HCT116 (cell line): ENCODE measurements at regions not wholly inside any gene's neighbourhood (a gene's known extent, or its start where the extent isn't known, plus 50 kb on each side); places are given as distances from the start of the nearest gene placed in this dataset.

Source experiments
- ATAC-seq: fragments of 200-7000 bp; cut with Tn5 transposase; 2 replicates; pipeline ENCODE4 v1.9.1; 2020; ENCODE audit warnings: mild to moderate bottlenecking, moderate library complexity
- BruUV-seq: library from RNA; stranded (reverse); fragments of 400-500 nt; replicated peaks from 2 replicates; lab custom pipeline; 2021; lab: Mats Ljungman, UMichigan
- CTCF ChIA-PET: fragments of 300-600 bp; sonication (Branson Sonifier 250); formaldehyde crosslinking; loops from one replicate; lab custom pipeline; 2021; ENCODE audit warnings: antibody characterized with exemption; lab: Charles Lee
- POLR2A ChIA-PET: fragments of 300-600, 350-600 bp; sonication (Branson Sonifier 250); formaldehyde crosslinking; loops from one replicate; lab custom pipeline; 2021; ENCODE audit warnings: antibody characterized with exemption; lab: Charles Lee
- RAD21 ChIA-PET, 2 experiments: fragments of 300-600 bp; sonication (Branson Sonifier 250); formaldehyde crosslinking; loops; one replicate each; lab custom pipeline; 2023; ENCODE audit warnings: low total read pairs in 2 of 2; ENCODE audit not compliant: uncharacterized antibody in 2 of 2, unreplicated experiment in 2 of 2, low non-redundant PET in 1 of 2; lab: Charles Lee
- DNase-seq: peaks from one replicate; pipeline ENCODE4 v3.0.0-alpha.2; 2010; ENCODE audit warnings: low read depth, low spot score
- H2AFZ ChIP-seq: fragments of 200-600 bp; shearing (Covaris generic), sonication (generic); 2 replicates; pipeline ENCODE4 v1.6.1; 2017; ENCODE audit warnings: low read depth, mixed run types, mixed read lengths, antibody characterized with exemption, low read length; ENCODE audit not compliant: poor library complexity, severe bottlenecking
- H3K27ac ChIP-seq: 2 replicates; pipeline ENCODE4 v1.5.1; 2012; ENCODE audit warnings: low read depth, low read length
- H3K27me3 ChIP-seq: fragments of 200-600 bp; sonication (generic); 2 replicates; pipeline ENCODE4 v1.6.1; 2016; ENCODE audit warnings: mixed run types, low read length, mixed read lengths; ENCODE audit not compliant: insufficient read depth
- H3K36me3 ChIP-seq, 2 experiments: fragments of 200-500 bp in 1 of 2; fragments of 200-600 bp in 1 of 2; sonication (Bioruptor generic) in 1 of 2; sonication (generic) in 1 of 2; 2 replicates each; pipeline versions ENCODE4 v1.5.1 to v1.6.1; 2014 to 2016; ENCODE audit warnings: low read length in 2 of 2, inconsistent platforms in 1 of 2, mixed read lengths in 1 of 2, mixed run types in 1 of 2; ENCODE audit not compliant: insufficient read depth in 2 of 2, control insufficient read depth in 1 of 2
- H3K4me1 ChIP-seq, 2 experiments: fragments of 200-600 bp in 1 of 2; sonication (generic) in 1 of 2; 2 replicates each; pipeline versions ENCODE4 v1.5.1 to v1.6.1; 2012 to 2017; ENCODE audit warnings: low read length in 2 of 2, inconsistent platforms in 1 of 2, mild to moderate bottlenecking in 1 of 2, mixed read lengths in 1 of 2, mixed run types in 1 of 2, moderate library complexity in 1 of 2; ENCODE audit not compliant: insufficient read depth in 2 of 2, control insufficient read depth in 1 of 2
- H3K4me2 ChIP-seq: fragments of 200-600 bp; sonication (generic); 2 replicates; pipeline ENCODE4 v1.6.1; 2017; ENCODE audit warnings: mixed run types, low read length, mixed read lengths
- H3K4me3 ChIP-seq, 2 experiments: fragments of 200-600 bp in 1 of 2; sonication (generic) in 1 of 2; replicated peaks in 1 of 2; 2 replicates each; pipeline ENCODE4 v1.5.1; 2011 to 2016; ENCODE audit warnings: low read length in 2 of 2, control low read depth in 1 of 2, low read depth in 1 of 2, mild to moderate bottlenecking in 1 of 2, mixed read lengths in 1 of 2, mixed run types in 1 of 2
- H3K79me2 ChIP-seq: fragments of 200-600 bp; sonication (generic); 2 replicates; pipeline ENCODE4 v1.6.1; 2017; ENCODE audit warnings: mild to moderate bottlenecking, mixed run types, low read length, moderate library complexity, mixed read lengths; ENCODE audit not compliant: insufficient read depth
- H3K9ac ChIP-seq: fragments of 200-600 bp; sonication (generic); 2 replicates; pipeline ENCODE4 v1.6.1; 2016; ENCODE audit warnings: low read length, mixed read lengths
- H3K9me2 ChIP-seq: fragments of 200-600 bp; sonication (generic), shearing (Covaris generic); 2 replicates; pipeline ENCODE4 v1.6.1; 2017; ENCODE audit warnings: mixed run types, mild to moderate bottlenecking, moderate library complexity; ENCODE audit not compliant: insufficient read depth
- H3K9me3 ChIP-seq, 2 experiments: fragments of 200-500 bp in 1 of 2; fragments of 200-600 bp in 1 of 2; sonication (Bioruptor generic) in 1 of 2; sonication (generic) in 1 of 2; 2 replicates each; pipeline ENCODE4 v1.6.1; 2014 to 2017; ENCODE audit warnings: low read length in 2 of 2, mixed read lengths in 2 of 2, inconsistent platforms in 1 of 2, low read depth in 1 of 2, mild to moderate bottlenecking in 1 of 2, mixed run types in 1 of 2, moderate library complexity in 1 of 2; ENCODE audit not compliant: control insufficient read depth in 1 of 2, insufficient read depth in 1 of 2
- H4K20me1 ChIP-seq: fragments of 200-600 bp; sonication (generic), shearing (Covaris generic); 2 replicates; pipeline ENCODE4 v1.6.1; 2017; ENCODE audit warnings: mixed run types, mild to moderate bottlenecking, moderate library complexity; ENCODE audit not compliant: insufficient read depth
- JUND ChIP-seq: IDR thresholded peaks from 2 replicates; pipeline ENCODE4 v1.6.1; 2012
- SP1 ChIP-seq: IDR thresholded peaks from 2 replicates; pipeline ENCODE4 v1.6.1; 2012; ENCODE audit warnings: low read depth
- YY1 ChIP-seq: IDR thresholded peaks from 2 replicates; pipeline ENCODE4 v1.6.1; 2011; ENCODE audit warnings: low read length, low read depth, moderate library complexity, mild to moderate bottlenecking; ENCODE audit not compliant: insufficient replicate concordance; ENCODE audit errors: extremely low read depth
- ZFX ChIP-seq: fragments of 450-650 bp; IDR thresholded peaks from 2 replicates; pipeline ENCODE4 v1.6.1; 2017
- intact Hi-C: fragments of 100-400 bp; cut with micrococcal nuclease; formaldehyde crosslinking; loops from 2 replicates; pipeline ENCODE4 v1.10.0; 2022
- TF ChIP-seq, protein P1 (sequence below): IDR thresholded peaks from 2 replicates; pipeline ENCODE4 v1.6.1; 2011; ENCODE audit warnings: mild to moderate bottlenecking, low read length, moderate library complexity; ENCODE audit not compliant: insufficient replicate concordance; ENCODE audit errors: extremely low read depth
- TF ChIP-seq, protein P2 (sequence below): IDR thresholded peaks from 2 replicates; pipeline ENCODE4 v1.6.1; 2012; ENCODE audit warnings: low read depth
- TF ChIP-seq, protein P3 (sequence below), 3 experiments: fragments of 200-600 bp in 1 of 3; sonication (generic) in 1 of 3; IDR thresholded peaks in 2 of 3; conservative IDR thresholded peaks in 1 of 3; 2 replicates each; pipeline ENCODE4 v1.5.1; 2012 to 2017; ENCODE audit warnings: low read depth in 2 of 3, low read length in 2 of 3, antibody characterized with exemption in 1 of 3, borderline replicate concordance in 1 of 3, control low read depth in 1 of 3, mild to moderate bottlenecking in 1 of 3, mixed read lengths in 1 of 3, mixed run types in 1 of 3, moderate library complexity in 1 of 3; ENCODE audit not compliant: insufficient read depth in 1 of 3
- TF ChIP-seq, protein P4 (sequence below): IDR thresholded peaks from 2 replicates; pipeline ENCODE4 v1.6.1; 2012

- no peaks in the 10 kb centered on the region for H3K4me1 ChIP-seq
- no TSS peak for BruUV-seq
Measured at GRCh38 chr5:25701936-25702335, 1057.2 kb upstream of the CDH10 start.

More at GRCh38 chr5:25701936-25702335, 1057.2 kb upstream of the CDH10 start:
- Histone ChIP-seq H3K9ac (no peak overlapping the region), H2AFZ (no peak overlapping the region), H3K9me3 (peaks cover 4 to 19% of the 10 kb centered on the region in 2 experiments; a peak in 2 of 4 replicates), H3K36me3 (no peaks in the 10 kb centered on the region), H3K4me3 (no peak overlapping the region), H3K27me3 (no peaks in the 10 kb centered on the region), H3K79me2 (no peaks in the 10 kb centered on the region), H3K4me2 (no peak overlapping the region), H4K20me1 (no peaks in the 10 kb centered on the region), H3K9me2 (no peaks in the 10 kb centered on the region), H3K27ac (no peak overlapping the region)
- intact Hi-C loops: no loop called here
- ChIA-PET CTCF (no interaction called here), POLR2A (no interaction called here), RAD21 (interaction anchor here in 1 of 2 experiments (0.7 kb wide), 1 partner anchor 222 kb away, joined by 4 read pairs; no protein-coding TSS in a partner anchor)
- DNase-seq (no peak), ATAC-seq (no peak)
- TF ChIP-seq SP1 (no peak), ZFX (no peak), JUND (no peak), YY1 (no peak)
- TF ChIP-seq, protein P1, sequence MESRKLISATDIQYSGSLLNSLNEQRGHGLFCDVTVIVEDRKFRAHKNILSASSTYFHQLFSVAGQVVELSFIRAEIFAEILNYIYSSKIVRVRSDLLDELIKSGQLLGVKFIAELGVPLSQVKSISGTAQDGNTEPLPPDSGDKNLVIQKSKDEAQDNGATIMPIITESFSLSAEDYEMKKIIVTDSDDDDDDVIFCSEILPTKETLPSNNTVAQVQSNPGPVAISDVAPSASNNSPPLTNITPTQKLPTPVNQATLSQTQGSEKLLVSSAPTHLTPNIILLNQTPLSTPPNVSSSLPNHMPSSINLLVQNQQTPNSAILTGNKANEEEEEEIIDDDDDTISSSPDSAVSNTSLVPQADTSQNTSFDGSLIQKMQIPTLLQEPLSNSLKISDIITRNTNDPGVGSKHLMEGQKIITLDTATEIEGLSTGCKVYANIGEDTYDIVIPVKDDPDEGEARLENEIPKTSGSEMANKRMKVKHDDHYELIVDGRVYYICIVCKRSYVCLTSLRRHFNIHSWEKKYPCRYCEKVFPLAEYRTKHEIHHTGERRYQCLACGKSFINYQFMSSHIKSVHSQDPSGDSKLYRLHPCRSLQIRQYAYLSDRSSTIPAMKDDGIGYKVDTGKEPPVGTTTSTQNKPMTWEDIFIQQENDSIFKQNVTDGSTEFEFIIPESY: no peak
- TF ChIP-seq, protein P2, sequence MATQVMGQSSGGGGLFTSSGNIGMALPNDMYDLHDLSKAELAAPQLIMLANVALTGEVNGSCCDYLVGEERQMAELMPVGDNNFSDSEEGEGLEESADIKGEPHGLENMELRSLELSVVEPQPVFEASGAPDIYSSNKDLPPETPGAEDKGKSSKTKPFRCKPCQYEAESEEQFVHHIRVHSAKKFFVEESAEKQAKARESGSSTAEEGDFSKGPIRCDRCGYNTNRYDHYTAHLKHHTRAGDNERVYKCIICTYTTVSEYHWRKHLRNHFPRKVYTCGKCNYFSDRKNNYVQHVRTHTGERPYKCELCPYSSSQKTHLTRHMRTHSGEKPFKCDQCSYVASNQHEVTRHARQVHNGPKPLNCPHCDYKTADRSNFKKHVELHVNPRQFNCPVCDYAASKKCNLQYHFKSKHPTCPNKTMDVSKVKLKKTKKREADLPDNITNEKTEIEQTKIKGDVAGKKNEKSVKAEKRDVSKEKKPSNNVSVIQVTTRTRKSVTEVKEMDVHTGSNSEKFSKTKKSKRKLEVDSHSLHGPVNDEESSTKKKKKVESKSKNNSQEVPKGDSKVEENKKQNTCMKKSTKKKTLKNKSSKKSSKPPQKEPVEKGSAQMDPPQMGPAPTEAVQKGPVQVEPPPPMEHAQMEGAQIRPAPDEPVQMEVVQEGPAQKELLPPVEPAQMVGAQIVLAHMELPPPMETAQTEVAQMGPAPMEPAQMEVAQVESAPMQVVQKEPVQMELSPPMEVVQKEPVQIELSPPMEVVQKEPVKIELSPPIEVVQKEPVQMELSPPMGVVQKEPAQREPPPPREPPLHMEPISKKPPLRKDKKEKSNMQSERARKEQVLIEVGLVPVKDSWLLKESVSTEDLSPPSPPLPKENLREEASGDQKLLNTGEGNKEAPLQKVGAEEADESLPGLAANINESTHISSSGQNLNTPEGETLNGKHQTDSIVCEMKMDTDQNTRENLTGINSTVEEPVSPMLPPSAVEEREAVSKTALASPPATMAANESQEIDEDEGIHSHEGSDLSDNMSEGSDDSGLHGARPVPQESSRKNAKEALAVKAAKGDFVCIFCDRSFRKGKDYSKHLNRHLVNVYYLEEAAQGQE: no peak
- TF ChIP-seq, protein P3, sequence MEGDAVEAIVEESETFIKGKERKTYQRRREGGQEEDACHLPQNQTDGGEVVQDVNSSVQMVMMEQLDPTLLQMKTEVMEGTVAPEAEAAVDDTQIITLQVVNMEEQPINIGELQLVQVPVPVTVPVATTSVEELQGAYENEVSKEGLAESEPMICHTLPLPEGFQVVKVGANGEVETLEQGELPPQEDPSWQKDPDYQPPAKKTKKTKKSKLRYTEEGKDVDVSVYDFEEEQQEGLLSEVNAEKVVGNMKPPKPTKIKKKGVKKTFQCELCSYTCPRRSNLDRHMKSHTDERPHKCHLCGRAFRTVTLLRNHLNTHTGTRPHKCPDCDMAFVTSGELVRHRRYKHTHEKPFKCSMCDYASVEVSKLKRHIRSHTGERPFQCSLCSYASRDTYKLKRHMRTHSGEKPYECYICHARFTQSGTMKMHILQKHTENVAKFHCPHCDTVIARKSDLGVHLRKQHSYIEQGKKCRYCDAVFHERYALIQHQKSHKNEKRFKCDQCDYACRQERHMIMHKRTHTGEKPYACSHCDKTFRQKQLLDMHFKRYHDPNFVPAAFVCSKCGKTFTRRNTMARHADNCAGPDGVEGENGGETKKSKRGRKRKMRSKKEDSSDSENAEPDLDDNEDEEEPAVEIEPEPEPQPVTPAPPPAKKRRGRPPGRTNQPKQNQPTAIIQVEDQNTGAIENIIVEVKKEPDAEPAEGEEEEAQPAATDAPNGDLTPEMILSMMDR (IDR thresholded peaks at IDR 0.05 in 2 of 3, conservative IDR thresholded peaks at IDR 0.05 in 1 of 3; ENCODE audit: borderline replicate concordance in 1 of 3, insufficient read depth in 1 of 3, low read depth in 2 of 3, low read length in 2 of 3): no peak
- TF ChIP-seq, protein P4, sequence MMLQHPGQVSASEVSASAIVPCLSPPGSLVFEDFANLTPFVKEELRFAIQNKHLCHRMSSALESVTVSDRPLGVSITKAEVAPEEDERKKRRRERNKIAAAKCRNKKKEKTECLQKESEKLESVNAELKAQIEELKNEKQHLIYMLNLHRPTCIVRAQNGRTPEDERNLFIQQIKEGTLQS: no peak
